OCI-LY7 (cell line): ENCODE measurements at regions not wholly inside any gene's neighbourhood (a gene's known extent, or its start where the extent isn't known, plus 50 kb on each side); places are given as distances from the start of the nearest gene placed in this dataset.

Experiments used
- BruUV-seq: library from RNA; stranded (reverse); fragments of 400-500 nt; replicated peaks from 2 replicates; lab custom pipeline; 2021; lab: Mats Ljungman, UMichigan
- CTCF ChIA-PET: fragments of 300-600 bp; sonication (Branson Sonifier 250); formaldehyde crosslinking; loops from one replicate; lab custom pipeline; 2022; ENCODE audit warnings: antibody characterized with exemption; ENCODE audit not compliant: unreplicated experiment; lab: Charles Lee
- POLR2A ChIA-PET: fragments of 300-600 bp; sonication (Branson Sonifier 250); formaldehyde crosslinking; loops from one replicate; lab custom pipeline; 2022; ENCODE audit warnings: antibody characterized with exemption; lab: Charles Lee
- DNase-seq: peaks from one replicate; pipeline ENCODE4 v3.0.0-alpha.2; 2015; ENCODE audit warnings: low spot score
- H2AFZ ChIP-seq: fragments of 200-600 bp; sonication (generic), shearing (Covaris generic); 2 replicates; pipeline ENCODE4 v1.6.1; 2014; ENCODE audit warnings: mild to moderate bottlenecking, antibody characterized with exemption, low read length, moderate library complexity
- H3K27ac ChIP-seq: fragments of 200-600 bp; sonication (generic); 2 replicates; pipeline ENCODE4 v1.5.1; 2014; ENCODE audit warnings: mixed run types, low read depth, mild to moderate bottlenecking, moderate library complexity, low read length, inconsistent platforms; ENCODE audit not compliant: poor library complexity, severe bottlenecking
- H3K36me3 ChIP-seq: fragments of 200-600 bp; sonication (generic); 2 replicates; pipeline ENCODE4 v1.6.1; 2014; ENCODE audit warnings: mild to moderate bottlenecking, antibody characterized with exemption, low read length, moderate library complexity, mixed read lengths; ENCODE audit not compliant: insufficient read depth
- H3K4me1 ChIP-seq: fragments of 200-600 bp; sonication (generic); 2 replicates; pipeline ENCODE4 v1.5.1; 2014; ENCODE audit warnings: mild to moderate bottlenecking, low read length; ENCODE audit not compliant: insufficient read depth, poor library complexity, severe bottlenecking
- H3K4me2 ChIP-seq: fragments of 200-600 bp; sonication (generic); 2 replicates; pipeline ENCODE4 v1.6.1; 2014; ENCODE audit warnings: mild to moderate bottlenecking, low read length
- H3K4me3 ChIP-seq: fragments of 200-600 bp; sonication (generic); 2 replicates; pipeline ENCODE4 v1.5.1; 2014; ENCODE audit warnings: mild to moderate bottlenecking, low read depth, low read length; ENCODE audit not compliant: poor library complexity, severe bottlenecking
- H3K79me2 ChIP-seq: fragments of 200-600 bp; sonication (generic); 2 replicates; pipeline ENCODE4 v1.6.1; 2016; ENCODE audit warnings: low read depth, mild to moderate bottlenecking, low read length, moderate library complexity, mixed read lengths; ENCODE audit not compliant: insufficient read depth
- H3K9me2 ChIP-seq: fragments of 200-600 bp; sonication (generic); 2 replicates; pipeline ENCODE4 v1.6.1; 2016; ENCODE audit warnings: mild to moderate bottlenecking, low read length, mixed read lengths; ENCODE audit not compliant: insufficient read depth
- H3K9me3 ChIP-seq: fragments of 200-600 bp; sonication (generic); 2 replicates; pipeline ENCODE4 v1.6.1; 2014; ENCODE audit warnings: mild to moderate bottlenecking, mixed run types, low read length, mixed read lengths
- H4K20me1 ChIP-seq: fragments of 200-600 bp; sonication (generic); 2 replicates; pipeline ENCODE4 v1.6.1; 2014; ENCODE audit warnings: mild to moderate bottlenecking, antibody characterized with exemption, low read length, moderate library complexity, mixed read lengths; ENCODE audit not compliant: insufficient read depth
- CTCF ChIP-seq: fragments of 200-600 bp; sonication (generic); conservative IDR thresholded peaks from 2 replicates; pipeline ENCODE4 v1.5.1; 2014; ENCODE audit warnings: mild to moderate bottlenecking, antibody characterized with exemption, low read length, moderate library complexity, mixed read lengths
- EZH2phosphoT487 ChIP-seq: fragments of 200-600 bp; sonication (generic); IDR thresholded peaks from 2 replicates; pipeline ENCODE4 v1.6.1; 2018; ENCODE audit warnings: low read depth, borderline replicate concordance, mild to moderate bottlenecking, mixed run types, antibody characterized with exemption, low read length, moderate library complexity, mixed read lengths
- intact Hi-C: fragments of 100-400 bp; cut with micrococcal nuclease; formaldehyde crosslinking; loops from one replicate; pipeline ENCODE4 v1.10.0; 2022; ENCODE audit not compliant: unreplicated experiment

GRCh38 chr3:117837391-117837790, 1127.8 kb downstream of the TUSC7 start:
- CTCF ChIA-PET, result no interaction called here
- BruUV-seq, result no TSS peak

GRCh38 chr3:117842086-117842485, 1132.5 kb downstream of the TUSC7 start:
- no TSS peak for BruUV-seq
- Histone ChIP-seq H3K4me3 (no peak overlapping the region), H3K9me3 (no peaks in the 10 kb centered on the region), H4K20me1 (no peaks in the 10 kb centered on the region), H3K9me2 (no peaks in the 10 kb centered on the region), H3K4me2 (no peak overlapping the region), H3K27ac (no peak overlapping the region), H3K36me3 (no peaks in the 10 kb centered on the region), H3K4me1 (no peaks in the 10 kb centered on the region), H3K79me2 (no peaks in the 10 kb centered on the region), H2AFZ (no peak overlapping the region)
- DNase-seq, result no peak
- TF ChIP-seq CTCF (no peak), EZH2phosphoT487 (no peak)
- ChIA-PET CTCF (no interaction called here), POLR2A (interaction anchor here (1.0 kb wide), 1 partner anchor 11 kb away, joined by 4 read pairs; no protein-coding TSS in a partner anchor)
- intact Hi-C loops, result no loop called here

More at GRCh38 chr3:117837391-117837790, 1127.8 kb downstream of the TUSC7 start:
- POLR2A ChIA-PET, result no interaction called here
- Histone ChIP-seq H3K4me3 (no peak overlapping the region), H3K4me2 (no peak overlapping the region), H3K9me3 (no peaks in the 10 kb centered on the region), H4K20me1 (no peaks in the 10 kb centered on the region), H3K36me3 (no peaks in the 10 kb centered on the region), H3K79me2 (no peaks in the 10 kb centered on the region), H3K9me2 (no peaks in the 10 kb centered on the region), H3K27ac (no peak overlapping the region), H2AFZ (no peak overlapping the region), H3K4me1 (no peaks in the 10 kb centered on the region)
- intact Hi-C loops, result no loop called here
- TF ChIP-seq EZH2phosphoT487, result no peak
- TF ChIP-seq CTCF, result no peak
- no peak for DNase-seq

GRCh38 chr3:117843356-117843755, 1133.8 kb downstream of the TUSC7 start:
- CTCF ChIA-PET, result no interaction called here

More at GRCh38 chr3:117843356-117843755, 1133.8 kb downstream of the TUSC7 start:
- H3K9me3 ChIP-seq, result no peaks in the 10 kb centered on the region
- DNase-seq, result no peak
- TF ChIP-seq EZH2phosphoT487, result no peak
- no peak for TF ChIP-seq CTCF
- H3K27ac ChIP-seq, result no peak overlapping the region
- H3K36me3 ChIP-seq, result no peaks in the 10 kb centered on the region
- POLR2A ChIA-PET, result no interaction called here
- no peak overlapping the region for H3K4me2 ChIP-seq
- H4K20me1 ChIP-seq, result no peaks in the 10 kb centered on the region
- H3K4me1 ChIP-seq, result no peaks in the 10 kb centered on the region
- intact Hi-C loops, result no loop called here
- H3K9me2 ChIP-seq, result no peaks in the 10 kb centered on the region
- H2AFZ ChIP-seq, result no peak overlapping the region
- no peaks in the 10 kb centered on the region for H3K79me2 ChIP-seq
- no peak overlapping the region for H3K4me3 ChIP-seq
- BruUV-seq, result no TSS peak
